ENCODE measurements at regions not wholly inside any gene's neighbourhood (a gene's known extent, or its start where the extent isn't known, plus 50 kb on each side); places are given as distances from the start of the nearest gene placed in this dataset.

GRCh38 chr4:13694256-13694655, 66.7 kb upstream of the BOD1L1 start:
- TF ChIP-seq ZNF473 (tag by site-specific recombination; IDR thresholded peaks at IDR 0.05) (no peak), CTCF (tag by site-specific recombination; IDR thresholded peaks at IDR 0.05) (no peak), ZFP3 (tag by site-specific recombination; IDR thresholded peaks at IDR 0.05; ENCODE audit: low read depth) (no peak), ZFP37 (tag by site-specific recombination; IDR thresholded peaks at IDR 0.05) (no peak), RBAK (tag by site-specific recombination; IDR thresholded peaks at IDR 0.05) (no peak), ZNF175 (tag by site-specific recombination; IDR thresholded peaks at IDR 0.05) (no peak), AEBP2 (tag by site-specific recombination; IDR thresholded peaks at IDR 0.05; ENCODE audit: borderline replicate concordance) (no peak), SCRT2 (tag by site-specific recombination; IDR thresholded peaks at IDR 0.05) (no peak), ZNF529 (tag by site-specific recombination; IDR thresholded peaks at IDR 0.05; ENCODE audit: insufficient replicate concordance) (no peak)

Measured in HEK293 (cell line).